ENCODE measurements at regions not wholly inside any gene's neighbourhood (a gene's known extent, or its start where the extent isn't known, plus 50 kb on each side); places are given as distances from the start of the nearest gene placed in this dataset.

GRCh38 chr4:148857973-148858534 lies 415.8 kb upstream of the NR3C2 start:
- DNase-seq, result peak in 1 of 3 donors; percentile 76
- intact Hi-C loops (cut with DNase I, micrococcal nuclease), result no loop called here

GRCh38 chr4:148857239-148857972 lies 415.2 kb upstream of the NR3C2 start:
- Histone ChIP-seq H3K9me3 (no peaks in the 10 kb centered on the region), H3K4me3 (no peak overlapping the region), H3K4me1 (ENCODE audit: low read depth) (peaks cover 4% of the 10 kb centered on the region), H3K36me3 (ENCODE audit: low read depth) (no peaks in the 10 kb centered on the region)
- TF ChIP-seq CTCF (IDR thresholded peaks at IDR 0.05), result no peak
- ATAC-seq, result peak; percentile 83
- no peak for DNase-seq
- intact Hi-C loops (cut with DNase I, micrococcal nuclease), result no loop called here

More at GRCh38 chr4:148857973-148858534, 415.8 kb upstream of the NR3C2 start:
- Histone ChIP-seq H3K9me3 (no peaks in the 10 kb centered on the region), H3K4me1 (ENCODE audit: low read depth) (peaks cover 4% of the 10 kb centered on the region), H3K36me3 (ENCODE audit: low read depth) (no peaks in the 10 kb centered on the region), H3K4me3 (no peak overlapping the region)
- no peak for TF ChIP-seq CTCF (IDR thresholded peaks at IDR 0.05)
- peak; percentile 89 for ATAC-seq

GRCh38 chr4:148854203-148854602 lies 412.0 kb upstream of the NR3C2 start:
- Histone ChIP-seq H3K9me3 (no peaks in the 10 kb centered on the region), H3K36me3 (ENCODE audit: low read depth) (no peaks in the 10 kb centered on the region), H3K4me3 (no peak overlapping the region), H3K4me1 (ENCODE audit: low read depth) (peaks cover 8% of the 10 kb centered on the region)
- ATAC-seq (peak; percentile 27), DNase-seq (no peak)
- no peak for TF ChIP-seq CTCF (IDR thresholded peaks at IDR 0.05)
- intact Hi-C loops (cut with DNase I, micrococcal nuclease), result no loop called here

- intact Hi-C loops (cut with DNase I, micrococcal nuclease), result no loop called here
Observed at GRCh38 chr4:148852092-148852699, 410.0 kb upstream of the NR3C2 start.

More at GRCh38 chr4:148852092-148852699, 410.0 kb upstream of the NR3C2 start:
- no peak for ATAC-seq
- DNase-seq, result no peak
- H3K36me3 ChIP-seq (ENCODE audit: low read depth), result no peaks in the 10 kb centered on the region
- TF ChIP-seq CTCF (IDR thresholded peaks at IDR 0.05), result no peak
- no peaks in the 10 kb centered on the region for H3K9me3 ChIP-seq
- H3K4me3 ChIP-seq, result no peak overlapping the region
- H3K4me1 ChIP-seq (ENCODE audit: low read depth), result peaks cover 20% of the 10 kb centered on the region

All from mucosa of descending colon (tissue), 3 donors.